GM12864 (cell line): ENCODE measurements at regions not wholly inside any gene's neighbourhood (a gene's known extent, or its start where the extent isn't known, plus 50 kb on each side); places are given as distances from the start of the nearest gene placed in this dataset.
A peak's percentile ranks its signal among the peaks of the same experiment; 100 is the strongest.

ENCODE experiments used
- DNase-seq: peaks from one replicate; pipeline ENCODE4 v3.0.0-alpha.2; 2011; ENCODE audit warnings: low read depth
- H3K4me3 ChIP-seq: 2 replicates; pipeline ENCODE4 v1.5.1; 2011; ENCODE audit warnings: mild to moderate bottlenecking, low read depth, low read length, control low read depth
- TF ChIP-seq, protein P1 (sequence below): IDR thresholded peaks from 2 replicates; pipeline ENCODE4 v1.5.1; 2011; ENCODE audit warnings: low read depth, mild to moderate bottlenecking, moderate library complexity, low read length, control low read depth, inconsistent platforms; ENCODE audit errors: missing control alignments

DNA sequence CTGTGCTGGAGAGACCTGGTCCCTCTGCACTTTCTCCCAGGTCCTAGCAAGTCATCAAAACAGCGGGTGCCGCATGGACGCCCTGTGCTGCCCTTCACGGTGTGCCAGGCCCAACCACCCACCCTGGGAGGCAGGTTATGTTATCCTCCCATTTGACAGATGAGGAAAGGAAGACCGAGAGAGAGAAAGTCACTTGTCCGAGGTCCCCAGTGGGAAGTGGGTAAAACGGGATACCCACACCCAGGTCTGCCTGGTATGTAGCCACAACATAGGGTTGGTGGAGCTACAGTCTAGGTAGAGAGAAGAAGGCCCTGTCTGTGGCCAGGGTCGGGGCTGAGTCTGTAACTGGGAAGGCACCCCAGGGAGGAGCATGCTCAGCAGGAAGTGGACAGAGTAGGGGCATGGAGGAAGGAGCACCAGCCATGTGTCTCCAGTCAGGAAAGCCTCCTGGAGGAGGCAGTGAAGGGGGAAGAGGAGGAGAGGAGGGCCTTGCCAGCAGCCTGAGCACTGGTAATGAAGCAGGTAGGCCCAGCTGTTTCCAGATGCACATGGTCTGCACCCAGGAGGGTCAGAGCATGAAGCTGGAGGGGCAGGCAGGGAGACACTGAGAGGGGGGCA is 98.4 kb downstream of the ZFP36L2 start:
- TF ChIP-seq, protein P1, sequence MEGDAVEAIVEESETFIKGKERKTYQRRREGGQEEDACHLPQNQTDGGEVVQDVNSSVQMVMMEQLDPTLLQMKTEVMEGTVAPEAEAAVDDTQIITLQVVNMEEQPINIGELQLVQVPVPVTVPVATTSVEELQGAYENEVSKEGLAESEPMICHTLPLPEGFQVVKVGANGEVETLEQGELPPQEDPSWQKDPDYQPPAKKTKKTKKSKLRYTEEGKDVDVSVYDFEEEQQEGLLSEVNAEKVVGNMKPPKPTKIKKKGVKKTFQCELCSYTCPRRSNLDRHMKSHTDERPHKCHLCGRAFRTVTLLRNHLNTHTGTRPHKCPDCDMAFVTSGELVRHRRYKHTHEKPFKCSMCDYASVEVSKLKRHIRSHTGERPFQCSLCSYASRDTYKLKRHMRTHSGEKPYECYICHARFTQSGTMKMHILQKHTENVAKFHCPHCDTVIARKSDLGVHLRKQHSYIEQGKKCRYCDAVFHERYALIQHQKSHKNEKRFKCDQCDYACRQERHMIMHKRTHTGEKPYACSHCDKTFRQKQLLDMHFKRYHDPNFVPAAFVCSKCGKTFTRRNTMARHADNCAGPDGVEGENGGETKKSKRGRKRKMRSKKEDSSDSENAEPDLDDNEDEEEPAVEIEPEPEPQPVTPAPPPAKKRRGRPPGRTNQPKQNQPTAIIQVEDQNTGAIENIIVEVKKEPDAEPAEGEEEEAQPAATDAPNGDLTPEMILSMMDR: no peak
- no peak overlapping the region for H3K4me3 ChIP-seq
- DNase-seq: no peak

DNA sequence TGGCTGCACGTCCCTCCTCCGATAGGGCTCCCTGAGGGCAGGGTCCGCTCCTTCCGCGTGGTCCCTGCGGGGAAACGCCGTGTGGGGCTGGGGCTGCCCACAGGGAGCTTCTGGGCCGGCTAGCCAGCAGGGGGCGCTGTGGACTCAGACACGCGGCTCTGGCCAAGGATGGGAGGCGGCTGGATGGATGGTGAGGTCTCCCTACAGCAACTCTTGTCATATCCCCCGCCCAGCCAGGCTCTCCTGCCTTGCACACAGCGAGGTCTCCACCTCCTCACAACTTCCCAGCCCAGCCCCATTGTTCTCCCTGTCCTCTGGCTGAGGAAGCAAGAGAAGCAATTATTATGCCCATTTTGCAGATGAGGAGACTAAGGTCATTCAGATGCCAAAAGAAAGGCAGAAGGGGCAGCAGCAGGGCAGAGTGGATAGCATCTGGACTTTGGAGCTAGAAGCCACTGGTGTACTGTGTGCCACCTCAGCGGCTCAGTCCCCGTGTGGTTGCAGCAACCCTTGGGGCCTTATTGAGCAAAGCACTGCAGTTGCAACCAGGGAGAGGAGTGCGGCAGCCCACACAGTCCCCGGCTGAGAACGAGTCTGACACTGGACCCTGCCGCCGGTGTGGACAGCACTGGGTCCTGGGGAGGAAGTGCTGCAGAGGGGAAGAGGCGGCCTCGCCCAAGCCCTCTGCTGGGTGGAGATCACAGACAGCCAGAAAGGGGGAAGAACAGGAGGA is 99.0 kb downstream of the ZFP36L2 start:
- TF ChIP-seq, protein P1: peak; percentile 82
- DNase-seq: no peak

DNA sequence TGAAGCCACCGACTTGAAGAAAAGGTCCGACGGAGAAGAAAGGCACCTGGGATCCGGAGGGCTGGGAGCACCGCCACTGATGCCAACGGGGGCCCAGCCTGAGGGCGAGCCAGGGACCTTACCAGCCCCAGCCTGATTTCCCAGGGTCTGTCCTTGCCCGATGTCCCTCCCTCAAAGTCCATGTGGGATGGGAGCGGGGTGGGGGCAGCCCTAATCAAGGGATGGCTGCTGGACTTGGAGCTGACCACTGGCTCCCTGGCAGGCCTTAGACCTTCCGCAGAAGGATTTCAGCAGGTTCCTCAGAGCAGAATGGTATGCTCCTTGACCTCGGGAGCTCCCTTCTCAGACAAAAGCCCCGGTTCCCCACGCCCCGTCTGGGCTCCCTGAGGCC is 99.6 kb downstream of the ZFP36L2 start:
- H3K4me3 ChIP-seq: no peak overlapping the region
- DNase-seq: no peak
- TF ChIP-seq, protein P1: no peak

More for the DNA sequence above, 99.0 kb downstream of the ZFP36L2 start:
- H3K4me3 ChIP-seq: no peak overlapping the region

DNA sequence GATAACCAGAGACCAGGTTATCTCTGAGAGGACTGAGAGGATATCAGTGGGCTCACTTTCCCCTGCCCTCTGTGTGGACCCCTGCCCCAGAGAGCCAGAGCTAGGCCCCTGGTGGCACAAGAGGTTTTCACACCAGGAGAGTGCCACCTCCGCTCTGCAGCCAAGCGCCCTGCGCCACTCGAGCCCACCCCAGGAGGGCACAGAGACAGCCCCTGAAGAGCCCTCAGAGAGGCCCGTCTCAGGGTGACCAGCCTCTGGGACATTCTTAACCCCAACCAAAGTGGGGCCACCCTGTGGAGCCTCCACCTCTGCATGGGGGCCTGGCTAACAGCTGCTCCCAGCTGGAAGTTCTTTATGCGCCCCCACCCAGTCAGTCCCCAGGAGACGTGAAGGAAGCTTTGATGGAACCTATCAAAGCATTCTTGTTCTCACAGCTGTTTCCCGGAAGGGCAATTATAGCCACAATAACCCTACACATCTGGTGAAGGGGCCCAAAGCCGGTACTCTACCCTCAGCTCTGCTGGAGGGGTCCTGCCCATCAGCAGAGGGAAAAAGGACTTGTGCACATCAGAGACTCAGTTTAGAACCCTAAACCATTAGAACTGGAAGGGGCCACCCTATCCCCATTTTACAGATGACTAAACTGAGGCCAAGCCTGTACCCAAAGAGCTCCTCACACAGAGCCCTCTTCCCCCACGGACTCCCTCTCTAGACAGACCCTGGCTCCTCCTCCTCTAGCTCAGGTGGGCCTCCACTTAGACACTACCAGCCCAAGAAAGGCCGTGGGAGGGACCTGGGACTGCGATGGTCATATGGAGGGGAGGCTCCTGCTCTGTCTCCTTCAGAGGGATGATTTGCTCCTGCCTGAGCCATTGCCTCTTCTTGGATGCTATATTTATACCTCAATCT is 101.1 kb downstream of the ZFP36L2 start:
- DNase-seq: no peak
- TF ChIP-seq, protein P1: no peak
- no peak overlapping the region for H3K4me3 ChIP-seq

DNA sequence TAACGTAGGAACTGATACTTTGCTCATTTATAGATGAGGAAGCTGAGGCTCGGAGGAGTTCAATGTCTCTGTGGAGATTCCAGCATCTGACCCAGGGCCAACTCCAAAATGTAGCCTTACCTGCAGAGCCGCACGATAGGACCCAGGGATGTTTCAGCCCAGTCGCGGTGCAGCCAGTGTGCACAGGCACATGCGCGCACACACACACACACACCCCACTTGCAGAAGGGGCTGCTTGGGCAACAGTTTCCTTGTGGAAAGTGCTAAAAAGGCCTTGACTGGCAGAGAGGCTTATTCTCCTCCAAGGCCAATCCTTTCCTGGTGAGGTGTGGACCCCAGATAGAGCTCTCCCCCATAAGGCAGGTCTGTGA is 101.7 kb downstream of the ZFP36L2 start:
- no peak for DNase-seq
- no peak overlapping the region for H3K4me3 ChIP-seq

DNA sequence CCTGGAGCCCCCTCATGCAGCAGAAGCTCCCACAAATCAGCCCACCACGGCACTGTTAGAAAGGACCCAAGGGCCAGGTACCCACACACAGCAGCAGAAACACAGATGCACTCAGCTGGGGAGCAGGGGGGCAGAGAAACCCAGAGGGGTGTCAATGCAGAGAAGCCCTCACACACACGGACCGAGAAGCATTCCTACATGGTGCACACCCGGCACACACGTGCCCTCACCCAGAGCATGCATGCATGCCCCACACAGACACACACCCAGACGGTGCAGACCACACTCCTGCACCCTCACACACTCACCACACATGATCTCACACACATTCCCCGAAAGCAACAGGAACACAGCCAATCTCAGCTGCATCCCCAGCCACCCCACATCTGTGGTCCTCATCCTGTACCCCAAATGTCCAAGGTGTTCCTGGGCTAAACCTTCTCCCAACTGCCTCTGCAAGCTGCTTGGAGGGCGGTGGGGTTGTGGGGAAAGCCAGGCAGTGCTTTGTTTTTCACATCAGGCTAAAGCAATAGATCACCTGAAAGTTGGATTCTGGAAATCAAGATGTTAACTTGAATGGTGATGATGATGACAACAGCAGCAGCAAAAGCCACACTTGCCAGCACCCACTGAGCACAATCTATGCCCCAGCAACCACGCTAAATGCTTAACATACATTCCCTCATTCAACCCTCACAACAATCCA is 102.3 kb downstream of the ZFP36L2 start:
- DNase-seq: no peak
- TF ChIP-seq, protein P1: no peak

More for the DNA sequence above, 101.7 kb downstream of the ZFP36L2 start:
- TF ChIP-seq, protein P1: no peak

More for the DNA sequence above, 102.3 kb downstream of the ZFP36L2 start:
- no peak overlapping the region for H3K4me3 ChIP-seq
